ENCODE measurements at regions not wholly inside any gene's neighbourhood (a gene's known extent, or its start where the extent isn't known, plus 50 kb on each side); places are given as distances from the start of the nearest gene placed in this dataset.
"Not testable (repeated sequence)": the region's sequence is repeated elsewhere in the genome, so short reads cannot be mapped to it uniquely, and the experiment has no call there.

GRCh38 chr15:26217043-26217442 is 353.9 kb upstream of the ATP10A start:
- not testable (repeated sequence) for TF ChIP-seq CTCF, EP300, POLR2AphosphoS5, POLR2A (IDR thresholded peaks at IDR 0.05)
